ENCODE measurements at regions not wholly inside any gene's neighbourhood (a gene's known extent, or its start where the extent isn't known, plus 50 kb on each side); places are given as distances from the start of the nearest gene placed in this dataset.

- no peak for DNase-seq
These were observed 256.2 kb upstream of the NFE2L3 start for GRCh38 chr7:25895792-25896171.

- no peak for DNase-seq
These were observed 254.7 kb upstream of the NFE2L3 start for GRCh38 chr7:25897261-25897782.

DNA sequence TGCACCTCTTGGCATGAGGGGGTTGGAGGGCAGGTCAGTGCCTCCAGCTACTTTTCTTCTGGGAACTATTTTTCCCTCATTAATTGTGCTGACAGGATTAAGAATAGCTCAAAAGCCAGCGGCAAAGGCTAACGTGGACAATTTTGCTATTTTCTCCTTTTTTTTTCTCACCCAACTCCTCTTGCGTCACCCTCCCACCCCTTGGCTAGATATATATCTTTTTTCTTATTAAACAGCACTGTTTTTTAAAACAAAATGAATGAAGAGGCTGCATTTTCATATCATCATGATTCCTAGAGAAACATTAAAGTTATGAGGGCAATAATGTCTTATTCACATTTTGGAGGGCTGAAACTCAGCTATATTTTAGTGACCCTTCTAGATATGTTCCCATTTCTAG lies 251.8 kb upstream of the NFE2L3 start:
- DNase-seq: no peak

DNA sequence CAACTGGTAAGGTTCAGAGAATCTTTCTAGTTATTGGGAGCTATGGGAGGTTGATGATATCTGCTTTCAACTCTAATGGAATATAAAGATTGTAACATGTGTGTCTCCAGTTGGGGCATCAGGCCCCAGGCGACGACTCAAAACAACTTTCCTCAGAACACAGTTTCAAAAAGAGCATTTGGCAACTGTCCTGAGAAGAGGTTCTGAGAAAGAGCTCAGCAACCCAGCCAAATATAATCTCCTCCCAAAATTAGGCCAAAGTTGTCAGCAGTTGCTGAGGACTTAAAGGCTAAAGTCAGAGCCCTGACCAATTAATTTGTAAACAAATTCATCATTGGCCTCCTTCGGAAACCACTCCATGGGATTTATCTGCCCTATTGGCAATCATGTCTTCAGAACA lies 251.1 kb upstream of the NFE2L3 start:
- no peak for DNase-seq

GRCh38 chr7:25901658-25902057 lies 250.3 kb upstream of the NFE2L3 start:
- no peak for DNase-seq

DNA sequence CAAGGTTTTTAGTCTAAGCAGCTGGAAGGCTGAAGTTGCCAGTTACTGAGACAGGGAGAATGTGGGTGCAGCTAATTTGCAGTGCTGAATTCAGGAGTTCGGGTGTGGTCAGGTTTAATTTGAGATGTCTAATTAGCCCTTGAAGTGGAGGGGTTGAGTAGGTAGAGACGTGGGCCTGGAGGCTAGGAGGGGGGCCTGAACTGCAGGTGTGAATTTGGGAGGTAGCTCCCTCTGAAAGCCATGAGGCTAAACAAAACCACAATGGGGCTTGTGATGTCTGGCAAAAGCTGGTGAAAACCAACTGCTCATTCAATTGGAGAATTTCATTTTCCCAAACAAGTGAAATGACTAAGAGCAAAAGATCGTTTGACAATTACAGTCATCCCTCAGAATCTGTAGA lies 246.0 kb upstream of the NFE2L3 start:
- DNase-seq: no peak

DNA sequence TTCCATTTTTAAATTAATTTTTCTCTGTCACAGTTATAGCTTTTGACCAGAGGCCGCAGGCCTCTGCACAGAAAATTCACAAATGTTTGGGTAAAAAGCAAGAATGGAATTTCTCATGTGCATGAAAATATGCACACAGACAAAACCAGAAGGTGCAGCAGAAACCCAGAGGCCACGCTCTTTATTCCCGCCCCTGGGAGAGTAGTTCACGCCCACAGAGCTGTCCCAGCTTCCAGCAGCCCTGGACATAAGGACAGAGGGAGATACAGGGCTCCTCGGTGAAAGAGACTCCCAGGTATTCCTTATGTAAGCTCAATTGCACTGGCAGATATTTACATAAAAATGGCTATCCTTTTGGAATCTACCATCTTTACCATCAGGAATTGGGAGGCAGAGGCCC lies 245.2 kb upstream of the NFE2L3 start:
- DNase-seq: no peak

DNA sequence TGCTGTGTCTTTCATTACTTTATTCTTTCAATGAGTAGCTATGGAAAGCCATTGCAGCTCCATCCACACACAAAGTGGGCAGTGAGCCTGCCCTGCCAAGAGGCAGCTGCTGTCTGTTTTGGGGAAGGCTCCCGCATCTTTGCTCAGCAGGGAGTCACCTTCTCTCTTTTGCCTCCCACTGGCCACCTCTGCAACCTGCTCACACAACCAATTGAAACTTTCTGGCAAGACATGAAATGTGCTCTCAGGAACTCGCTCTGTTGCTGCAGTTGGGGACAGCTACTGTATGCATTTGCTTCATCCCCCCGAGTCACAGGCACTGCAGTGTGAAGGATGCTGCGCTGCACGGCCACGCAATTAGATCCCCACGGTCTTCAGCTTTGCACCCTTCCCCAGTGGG lies 244.8 kb upstream of the NFE2L3 start:
- no peak for DNase-seq

- DNase-seq: no peak
These were observed 244.3 kb upstream of the NFE2L3 start for GRCh38 chr7:25907731-25908130.

- DNase-seq: no peak
These were observed 243.6 kb upstream of the NFE2L3 start for GRCh38 chr7:25908154-25908949.

GRCh38 chr7:25911738-25912607 lies 240.0 kb upstream of the NFE2L3 start:
- no peak for DNase-seq

- no peak for DNase-seq
These were observed 238.3 kb upstream of the NFE2L3 start for GRCh38 chr7:25913598-25914224.

GRCh38 chr7:25918731-25919130 lies 233.3 kb upstream of the NFE2L3 start:
- no peak for DNase-seq

GRCh38 chr7:25922296-25922695 lies 229.7 kb upstream of the NFE2L3 start:
- DNase-seq: no peak

DNA sequence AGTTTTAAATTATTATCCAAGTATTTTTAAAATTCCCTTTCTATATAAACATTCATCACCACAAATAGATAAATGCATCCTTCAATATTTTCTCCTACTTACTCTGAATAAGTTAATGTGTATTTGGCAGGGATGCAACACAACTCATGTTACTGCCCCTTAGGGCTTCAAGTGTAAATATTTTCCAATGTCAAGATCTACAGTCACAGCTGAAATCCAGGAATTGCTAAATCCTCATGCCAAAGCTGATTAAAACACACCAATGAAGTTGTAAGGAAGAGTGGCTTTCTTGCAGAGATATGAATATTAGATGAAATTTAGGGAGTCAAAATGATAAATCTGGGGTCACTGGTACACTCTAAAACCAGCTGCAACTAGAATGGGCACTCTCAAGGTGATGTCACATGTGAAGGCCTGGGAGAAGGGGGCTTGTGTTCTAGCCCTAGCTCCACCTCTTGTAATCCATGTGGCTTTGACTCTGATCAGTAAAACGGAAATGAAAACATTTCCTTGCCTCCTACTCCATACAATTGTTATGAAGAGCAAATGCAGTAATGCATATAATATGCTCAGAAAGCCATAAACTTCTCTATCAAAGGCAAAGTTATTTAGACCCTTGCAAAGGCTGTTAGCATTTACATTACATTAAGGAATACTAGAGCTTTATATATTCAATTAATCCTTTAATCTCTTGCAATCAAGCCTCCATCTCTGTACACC lies 228.1 kb upstream of the NFE2L3 start:
- DNase-seq: no peak

GRCh38 chr7:25926009-25926408 lies 226.0 kb upstream of the NFE2L3 start:
- no peak for DNase-seq

GRCh38 chr7:25926451-25926850 lies 225.5 kb upstream of the NFE2L3 start:
- DNase-seq: no peak

DNA sequence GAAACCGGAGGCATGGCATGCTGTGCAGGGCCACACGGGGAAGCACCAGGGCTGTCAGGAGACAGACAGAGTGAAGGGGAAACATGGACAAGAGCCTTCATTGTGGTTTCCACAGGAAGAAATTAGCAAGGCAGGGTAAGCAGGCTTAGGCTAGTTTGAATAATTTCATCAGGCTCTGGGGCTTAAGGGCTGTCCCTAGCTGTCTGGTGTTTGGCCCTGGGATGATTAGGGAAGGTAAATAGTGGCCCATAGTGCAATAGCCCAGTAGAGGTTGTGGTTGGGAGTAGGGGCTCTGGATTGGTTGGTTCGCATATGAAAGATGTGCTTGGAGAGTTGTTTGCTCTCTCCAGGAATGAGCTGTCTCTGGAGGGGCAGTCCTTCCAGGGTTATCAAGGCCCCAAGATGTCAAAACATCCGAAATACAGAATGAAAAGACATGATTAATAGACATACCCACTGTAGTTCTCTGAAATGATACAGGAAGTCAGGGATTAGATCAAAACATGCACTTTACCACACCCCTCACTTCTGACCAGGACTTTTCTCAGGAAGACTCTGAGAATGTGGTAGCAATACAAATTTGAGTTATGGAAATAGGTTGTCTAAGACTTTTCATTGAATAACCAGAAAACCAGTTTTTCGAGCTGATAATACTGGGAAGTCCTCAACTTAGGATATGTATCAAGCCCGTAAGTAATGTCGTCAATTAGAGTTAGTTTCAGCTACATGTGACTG lies 224.9 kb upstream of the NFE2L3 start:
- DNase-seq: no peak

GRCh38 chr7:25927626-25927978 lies 224.4 kb upstream of the NFE2L3 start:
- no peak for DNase-seq

DNA sequence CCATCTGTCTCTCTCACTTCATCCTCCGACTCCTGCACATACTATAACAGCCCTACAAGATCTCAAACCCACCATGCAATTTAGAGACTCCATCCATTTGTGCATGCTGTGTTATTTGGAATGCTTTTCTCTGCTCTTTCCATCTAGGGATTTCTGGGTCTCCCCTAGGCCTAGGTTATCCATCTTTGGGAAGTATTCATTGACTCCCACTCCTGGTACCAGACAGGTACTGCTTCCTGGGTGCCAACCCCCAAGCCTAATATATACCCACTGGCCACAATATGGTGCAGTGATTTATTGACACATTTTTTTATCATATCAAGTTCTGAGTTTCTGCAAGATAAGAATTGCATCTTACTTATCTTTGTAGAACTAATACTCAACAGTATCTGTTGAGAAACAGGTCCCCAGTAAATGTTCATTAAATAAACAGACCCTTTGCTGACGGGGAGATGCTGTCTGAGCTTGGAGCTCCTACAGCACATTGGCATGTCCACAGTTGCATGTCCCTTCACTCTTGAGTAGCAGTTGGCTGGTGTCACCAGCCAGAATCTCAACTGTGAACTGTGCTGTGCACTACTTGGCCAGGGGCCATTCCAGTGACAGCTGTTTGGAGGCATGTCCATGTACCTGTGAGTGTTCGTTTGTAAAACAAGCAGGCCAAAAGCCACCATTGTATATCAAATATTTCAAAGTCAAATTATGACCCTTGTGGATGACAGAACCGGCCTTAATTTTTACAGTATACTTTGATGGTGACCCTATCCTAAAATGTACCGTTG lies 223.3 kb upstream of the NFE2L3 start:
- DNase-seq: no peak

GRCh38 chr7:25929448-25929847 lies 222.6 kb upstream of the NFE2L3 start:
- DNase-seq: no peak

Measured in stimulated activated naive CD4-positive, alpha-beta T cell (primary cell).